ENCODE measurements at regions not wholly inside any gene's neighbourhood (a gene's known extent, or its start where the extent isn't known, plus 50 kb on each side); places are given as distances from the start of the nearest gene placed in this dataset.

- TF ChIP-seq, protein P1, sequence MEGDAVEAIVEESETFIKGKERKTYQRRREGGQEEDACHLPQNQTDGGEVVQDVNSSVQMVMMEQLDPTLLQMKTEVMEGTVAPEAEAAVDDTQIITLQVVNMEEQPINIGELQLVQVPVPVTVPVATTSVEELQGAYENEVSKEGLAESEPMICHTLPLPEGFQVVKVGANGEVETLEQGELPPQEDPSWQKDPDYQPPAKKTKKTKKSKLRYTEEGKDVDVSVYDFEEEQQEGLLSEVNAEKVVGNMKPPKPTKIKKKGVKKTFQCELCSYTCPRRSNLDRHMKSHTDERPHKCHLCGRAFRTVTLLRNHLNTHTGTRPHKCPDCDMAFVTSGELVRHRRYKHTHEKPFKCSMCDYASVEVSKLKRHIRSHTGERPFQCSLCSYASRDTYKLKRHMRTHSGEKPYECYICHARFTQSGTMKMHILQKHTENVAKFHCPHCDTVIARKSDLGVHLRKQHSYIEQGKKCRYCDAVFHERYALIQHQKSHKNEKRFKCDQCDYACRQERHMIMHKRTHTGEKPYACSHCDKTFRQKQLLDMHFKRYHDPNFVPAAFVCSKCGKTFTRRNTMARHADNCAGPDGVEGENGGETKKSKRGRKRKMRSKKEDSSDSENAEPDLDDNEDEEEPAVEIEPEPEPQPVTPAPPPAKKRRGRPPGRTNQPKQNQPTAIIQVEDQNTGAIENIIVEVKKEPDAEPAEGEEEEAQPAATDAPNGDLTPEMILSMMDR (IDR thresholded peaks at IDR 0.05) = no peak
- TF ChIP-seq POLR2A (IDR thresholded peaks at IDR 0.05) = no peak
These were observed 190.2 kb upstream of the CAND1 start for GRCh38 chr12:67078957-67079356.
